ENCODE measurements at regions not wholly inside any gene's neighbourhood (a gene's known extent, or its start where the extent isn't known, plus 50 kb on each side); places are given as distances from the start of the nearest gene placed in this dataset.

DNA sequence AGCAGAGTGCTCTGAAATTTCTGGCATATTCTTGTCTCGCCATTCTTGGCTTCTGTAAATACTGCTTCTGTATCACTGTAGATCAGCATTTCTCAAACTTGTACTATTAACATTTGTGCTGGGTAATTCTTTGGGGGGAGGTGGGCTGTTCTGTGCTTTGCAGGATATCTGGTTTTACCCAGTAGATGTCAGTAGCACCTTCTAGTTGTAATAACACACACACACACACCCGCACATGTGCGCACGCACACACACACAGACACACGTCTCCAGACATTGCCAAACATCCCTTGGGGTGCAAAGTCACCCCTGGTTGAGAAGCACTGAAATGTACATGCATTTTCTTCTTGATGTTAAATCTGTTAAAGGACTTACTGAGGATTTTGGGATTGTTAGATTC, 304.1 kb downstream of the MAT2B start:
- TF ChIP-seq ZC3H4 (CRISPR knock-in tag; IDR thresholded peaks at IDR 0.05; ENCODE audit: borderline replicate concordance), result no peak
- TF ChIP-seq NCOA1 (CRISPR knock-in tag; IDR thresholded peaks at IDR 0.05), result no peak
